HEK293 (cell line): ENCODE measurements at regions not wholly inside any gene's neighbourhood (a gene's known extent, or its start where the extent isn't known, plus 50 kb on each side); places are given as distances from the start of the nearest gene placed in this dataset.

Experiments
- CTCF ChIP-seq: fragments of 450-650 bp; formaldehyde crosslinking; IDR thresholded peaks from 2 replicates; pipeline ENCODE4 v1.5.1; 2016; ENCODE audit warnings: missing biosample characterization, missing genetic modification characterization
- ELK4 ChIP-seq: IDR thresholded peaks from 2 replicates; pipeline ENCODE4 v1.6.1; 2011; ENCODE audit warnings: mild to moderate bottlenecking, low read depth, low read length, borderline replicate concordance
- ZBTB21 ChIP-seq: fragments of 450-650 bp; formaldehyde crosslinking; IDR thresholded peaks from 2 replicates; pipeline ENCODE4 v1.5.1; 2017; ENCODE audit warnings: missing biosample characterization, missing genetic modification characterization
- ZNF274 ChIP-seq, 2 experiments: fragments of 200-500 bp in 1 of 2; fragments of 450-650 bp in 1 of 2; sonication (Bioruptor generic) in 1 of 2; formaldehyde crosslinking in 1 of 2; IDR thresholded peaks; 2 replicates each; pipeline versions ENCODE4 v1.5.1 to v1.6.1; 2014 to 2016; ENCODE audit warnings: borderline replicate concordance in 1 of 2, inconsistent platforms in 1 of 2, low read length in 1 of 2, missing biosample characterization in 1 of 2, missing genetic modification characterization in 1 of 2

- TF ChIP-seq ZBTB21 (tag by site-specific recombination) (no peak), ELK4 (no peak), CTCF (no peak), ZNF274 (IDR thresholded peaks at IDR 0.05; ENCODE audit: low read length) (no peak), ZNF274 (tag by site-specific recombination; IDR thresholded peaks at IDR 0.05; ENCODE audit: borderline replicate concordance) (no peak)
These were observed 265.1 kb downstream of the RND3 start for GRCh38 chr2:150222379-150222778.
